Psoas muscle (tissue), 7 donors: ENCODE measurements at regions not wholly inside any gene's neighbourhood (a gene's known extent, or its start where the extent isn't known, plus 50 kb on each side); places are given as distances from the start of the nearest gene placed in this dataset.

ENCODE experiments used
- ATAC-seq, 4 donors: fragments of 200-7000 bp; cut with Tn5 transposase; one replicate each; pipeline ENCODE4 v1.9.1; 2020; ENCODE audit warnings: moderate library complexity in 3 of 4, mild to moderate bottlenecking in 2 of 4
- DNase-seq, 2 donors: peaks; one replicate each; pipeline ENCODE4 v3.0.0-alpha.2; 2020
- H3K27ac ChIP-seq: fragments of 200-600 bp; one replicate; pipeline ENCODE4 v1.8.0; 2022
- H3K27me3 ChIP-seq, 3 donors: fragments of 200-600 bp in 1 of 3; one replicate each; pipeline versions ENCODE4 v1.6.1 to v1.8.0; 2013 to 2022; ENCODE audit warnings: low read length in 2 of 3, mild to moderate bottlenecking in 2 of 3, moderate library complexity in 1 of 3; ENCODE audit not compliant: insufficient read depth in 3 of 3
- H3K36me3 ChIP-seq, 2 donors: fragments of 200-600 bp in 1 of 2; one replicate each; pipeline versions ENCODE4 v1.6.1 to v1.8.0; 2013 to 2022; ENCODE audit warnings: low read depth in 1 of 2, mild to moderate bottlenecking in 1 of 2, moderate library complexity in 1 of 2; ENCODE audit not compliant: insufficient read depth in 1 of 2
- H3K4me1 ChIP-seq: fragments of 200-600 bp; one replicate; pipeline ENCODE4 v1.8.0; 2022
- H3K4me3 ChIP-seq: fragments of 200-600 bp; one replicate; pipeline ENCODE4 v1.8.0; 2022; ENCODE audit warnings: mild to moderate bottlenecking
- H3K9me3 ChIP-seq: fragments of 200-600 bp; one replicate; pipeline ENCODE4 v1.8.0; 2022
- CTCF ChIP-seq: fragments of 200-600 bp; IDR thresholded peaks from one replicate; pipeline ENCODE4 v1.8.0; 2022; ENCODE audit warnings: antibody characterized with exemption
- WGBS, 3 donors: extraction: QIAGEN DNeasy Blood & Tissue Kit; methylation state at CpG; one replicate each; pipeline versions ENCODE4 v1.1.6 to v1.1.7; 2013; 5-methylcytosine and 5-hydroxymethylcytosine counted together
- intact Hi-C, 2 donors: fragments of 100-400 bp; cut with DNase I; formaldehyde crosslinking; loops; one replicate each; pipeline versions ENCODE4 v1.11.0 to v1.14.2; 2022
- donor health status: healthy with polysubstance abuse.
- donor health status: DM: no; HTN: no; CAD: no; lungs with moderate emphysema.
- donor health status: Bipolar disorder and iron deficiency.
- donor health status: healthy.
- donor health status: DM: yes; HTN: yes; CAD: no.
- donor health status: DM: no; HTN: no; CAD: no.
- donor health status: DM: yes; HTN: yes; CAD: no.

GRCh38 chr5:165627548-165628170, 2122.2 kb downstream of the MAT2B start:
- H3K27ac ChIP-seq = no peak overlapping the region
- DNase-seq (no peak), ATAC-seq (no peak)
- no peaks in the 10 kb centered on the region for H3K27me3 ChIP-seq
- H3K9me3 ChIP-seq = no peaks in the 10 kb centered on the region
- no peaks in the 10 kb centered on the region for H3K36me3 ChIP-seq
- intact Hi-C loops = no loop called here
- TF ChIP-seq CTCF = no peak
- no peak overlapping the region for H3K4me3 ChIP-seq
- no peaks in the 10 kb centered on the region for H3K4me1 ChIP-seq
- WGBS, 3 donors = 81 to 84% (median 82%) methylated on average over 8 of the region's 8 CpGs

- DNase-seq = no peak
- H3K9me3 ChIP-seq = no peaks in the 10 kb centered on the region
- H3K27me3 ChIP-seq = no peaks in the 10 kb centered on the region
- H3K27ac ChIP-seq = no peak overlapping the region
- peak; percentile 25 for TF ChIP-seq CTCF
- no peaks in the 10 kb centered on the region for H3K4me1 ChIP-seq
- 13 to 14% (median 14%) methylated on average over 9 of the region's 9 CpGs for WGBS, 3 donors
- ATAC-seq = peak in 1 of 4 donors; percentile 56
- intact Hi-C loops = no loop called here
- H3K36me3 ChIP-seq = no peaks in the 10 kb centered on the region
- no peak overlapping the region for H3K4me3 ChIP-seq
These were observed 2124.9 kb downstream of the MAT2B start for GRCh38 chr5:165630261-165630778.

GRCh38 chr5:165631235-165631634, 2125.8 kb downstream of the MAT2B start:
- Histone ChIP-seq H3K36me3 (no peaks in the 10 kb centered on the region), H3K4me3 (no peak overlapping the region), H3K4me1 (no peaks in the 10 kb centered on the region), H3K27ac (no peak overlapping the region), H3K27me3 (no peaks in the 10 kb centered on the region), H3K9me3 (no peaks in the 10 kb centered on the region)
- intact Hi-C loops = no loop called here
- no peak for ATAC-seq
- no peak for DNase-seq
- 24 to 66% (median 25%) methylated on average over 1 of the region's 1 CpG for WGBS, 3 donors
- no peak for TF ChIP-seq CTCF

- Histone ChIP-seq H3K9me3 (no peaks in the 10 kb centered on the region), H3K36me3 (no peaks in the 10 kb centered on the region), H3K27ac (no peak overlapping the region), H3K27me3 (no peaks in the 10 kb centered on the region), H3K4me3 (no peak overlapping the region), H3K4me1 (no peaks in the 10 kb centered on the region)
- no peak for ATAC-seq
- WGBS, 3 donors = 70 to 81% (median 78%) methylated on average over 2 of the region's 2 CpGs
- no peak for TF ChIP-seq CTCF
- intact Hi-C loops = no loop called here
- DNase-seq = no peak
These were observed 2136.9 kb downstream of the MAT2B start for GRCh38 chr5:165642366-165642765.
